ENCODE measurements at regions not wholly inside any gene's neighbourhood (a gene's known extent, or its start where the extent isn't known, plus 50 kb on each side); places are given as distances from the start of the nearest gene placed in this dataset.

- TF ChIP-seq CTCF (conservative IDR thresholded peaks at IDR 0.05; ENCODE audit: low read depth in 2 of 2) = no peak
- no peak for TF ChIP-seq EZH2 (IDR thresholded peaks at IDR 0.05; ENCODE audit: low read depth, unreplicated experiment)
- no peak for TF ChIP-seq POLR2AphosphoS5 (IDR thresholded peaks at IDR 0.05; ENCODE audit: low read depth)
- TF ChIP-seq CREB1 (CRISPR knock-in tag; IDR thresholded peaks at IDR 0.05; ENCODE audit: low read depth) = no peak
- TF ChIP-seq, protein P1, sequence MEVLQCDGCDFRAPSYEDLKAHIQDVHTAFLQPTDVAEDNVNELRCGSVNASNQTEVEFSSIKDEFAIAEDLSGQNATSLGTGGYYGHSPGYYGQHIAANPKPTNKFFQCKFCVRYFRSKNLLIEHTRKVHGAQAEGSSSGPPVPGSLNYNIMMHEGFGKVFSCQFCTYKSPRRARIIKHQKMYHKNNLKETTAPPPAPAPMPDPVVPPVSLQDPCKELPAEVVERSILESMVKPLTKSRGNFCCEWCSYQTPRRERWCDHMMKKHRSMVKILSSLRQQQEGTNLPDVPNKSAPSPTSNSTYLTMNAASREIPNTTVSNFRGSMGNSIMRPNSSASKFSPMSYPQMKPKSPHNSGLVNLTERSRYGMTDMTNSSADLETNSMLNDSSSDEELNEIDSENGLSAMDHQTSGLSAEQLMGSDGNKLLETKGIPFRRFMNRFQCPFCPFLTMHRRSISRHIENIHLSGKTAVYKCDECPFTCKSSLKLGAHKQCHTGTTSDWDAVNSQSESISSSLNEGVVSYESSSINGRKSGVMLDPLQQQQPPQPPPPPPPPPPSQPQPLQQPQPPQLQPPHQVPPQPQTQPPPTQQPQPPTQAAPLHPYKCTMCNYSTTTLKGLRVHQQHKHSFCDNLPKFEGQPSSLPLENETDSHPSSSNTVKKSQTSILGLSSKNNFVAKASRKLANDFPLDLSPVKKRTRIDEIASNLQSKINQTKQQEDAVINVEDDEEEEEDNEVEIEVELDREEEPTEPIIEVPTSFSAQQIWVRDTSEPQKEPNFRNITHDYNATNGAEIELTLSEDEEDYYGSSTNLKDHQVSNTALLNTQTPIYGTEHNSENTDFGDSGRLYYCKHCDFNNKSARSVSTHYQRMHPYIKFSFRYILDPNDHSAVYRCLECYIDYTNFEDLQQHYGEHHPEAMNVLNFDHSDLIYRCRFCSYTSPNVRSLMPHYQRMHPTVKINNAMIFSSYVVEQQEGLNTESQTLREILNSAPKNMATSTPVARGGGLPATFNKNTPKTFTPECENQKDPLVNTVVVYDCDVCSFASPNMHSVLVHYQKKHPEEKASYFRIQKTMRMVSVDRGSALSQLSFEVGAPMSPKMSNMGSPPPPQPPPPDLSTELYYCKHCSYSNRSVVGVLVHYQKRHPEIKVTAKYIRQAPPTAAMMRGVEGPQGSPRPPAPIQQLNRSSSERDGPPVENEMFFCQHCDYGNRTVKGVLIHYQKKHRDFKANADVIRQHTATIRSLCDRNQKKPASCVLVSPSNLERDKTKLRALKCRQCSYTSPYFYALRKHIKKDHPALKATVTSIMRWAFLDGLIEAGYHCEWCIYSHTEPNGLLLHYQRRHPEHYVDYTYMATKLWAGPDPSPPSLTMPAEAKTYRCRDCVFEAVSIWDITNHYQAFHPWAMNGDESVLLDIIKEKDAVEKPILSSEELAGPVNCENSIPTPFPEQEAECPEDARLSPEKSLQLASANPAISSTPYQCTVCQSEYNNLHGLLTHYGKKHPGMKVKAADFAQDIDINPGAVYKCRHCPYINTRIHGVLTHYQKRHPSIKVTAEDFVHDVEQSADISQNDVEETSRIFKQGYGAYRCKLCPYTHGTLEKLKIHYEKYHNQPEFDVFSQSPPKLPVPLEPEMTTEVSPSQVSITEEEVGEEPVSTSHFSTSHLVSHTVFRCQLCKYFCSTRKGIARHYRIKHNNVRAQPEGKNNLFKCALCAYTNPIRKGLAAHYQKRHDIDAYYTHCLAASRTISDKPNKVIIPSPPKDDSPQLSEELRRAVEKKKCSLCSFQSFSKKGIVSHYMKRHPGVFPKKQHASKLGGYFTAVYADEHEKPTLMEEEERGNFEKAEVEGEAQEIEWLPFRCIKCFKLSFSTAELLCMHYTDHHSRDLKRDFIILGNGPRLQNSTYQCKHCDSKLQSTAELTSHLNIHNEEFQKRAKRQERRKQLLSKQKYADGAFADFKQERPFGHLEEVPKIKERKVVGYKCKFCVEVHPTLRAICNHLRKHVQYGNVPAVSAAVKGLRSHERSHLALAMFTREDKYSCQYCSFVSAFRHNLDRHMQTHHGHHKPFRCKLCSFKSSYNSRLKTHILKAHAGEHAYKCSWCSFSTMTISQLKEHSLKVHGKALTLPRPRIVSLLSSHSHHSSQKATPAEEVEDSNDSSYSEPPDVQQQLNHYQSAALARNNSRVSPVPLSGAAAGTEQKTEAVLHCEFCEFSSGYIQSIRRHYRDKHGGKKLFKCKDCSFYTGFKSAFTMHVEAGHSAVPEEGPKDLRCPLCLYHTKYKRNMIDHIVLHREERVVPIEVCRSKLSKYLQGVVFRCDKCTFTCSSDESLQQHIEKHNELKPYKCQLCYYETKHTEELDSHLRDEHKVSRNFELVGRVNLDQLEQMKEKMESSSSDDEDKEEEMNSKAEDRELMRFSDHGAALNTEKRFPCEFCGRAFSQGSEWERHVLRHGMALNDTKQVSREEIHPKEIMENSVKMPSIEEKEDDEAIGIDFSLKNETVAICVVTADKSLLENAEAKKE (CRISPR knock-in tag; IDR thresholded peaks at IDR 0.05) = no peak
- TF ChIP-seq, protein P2, sequence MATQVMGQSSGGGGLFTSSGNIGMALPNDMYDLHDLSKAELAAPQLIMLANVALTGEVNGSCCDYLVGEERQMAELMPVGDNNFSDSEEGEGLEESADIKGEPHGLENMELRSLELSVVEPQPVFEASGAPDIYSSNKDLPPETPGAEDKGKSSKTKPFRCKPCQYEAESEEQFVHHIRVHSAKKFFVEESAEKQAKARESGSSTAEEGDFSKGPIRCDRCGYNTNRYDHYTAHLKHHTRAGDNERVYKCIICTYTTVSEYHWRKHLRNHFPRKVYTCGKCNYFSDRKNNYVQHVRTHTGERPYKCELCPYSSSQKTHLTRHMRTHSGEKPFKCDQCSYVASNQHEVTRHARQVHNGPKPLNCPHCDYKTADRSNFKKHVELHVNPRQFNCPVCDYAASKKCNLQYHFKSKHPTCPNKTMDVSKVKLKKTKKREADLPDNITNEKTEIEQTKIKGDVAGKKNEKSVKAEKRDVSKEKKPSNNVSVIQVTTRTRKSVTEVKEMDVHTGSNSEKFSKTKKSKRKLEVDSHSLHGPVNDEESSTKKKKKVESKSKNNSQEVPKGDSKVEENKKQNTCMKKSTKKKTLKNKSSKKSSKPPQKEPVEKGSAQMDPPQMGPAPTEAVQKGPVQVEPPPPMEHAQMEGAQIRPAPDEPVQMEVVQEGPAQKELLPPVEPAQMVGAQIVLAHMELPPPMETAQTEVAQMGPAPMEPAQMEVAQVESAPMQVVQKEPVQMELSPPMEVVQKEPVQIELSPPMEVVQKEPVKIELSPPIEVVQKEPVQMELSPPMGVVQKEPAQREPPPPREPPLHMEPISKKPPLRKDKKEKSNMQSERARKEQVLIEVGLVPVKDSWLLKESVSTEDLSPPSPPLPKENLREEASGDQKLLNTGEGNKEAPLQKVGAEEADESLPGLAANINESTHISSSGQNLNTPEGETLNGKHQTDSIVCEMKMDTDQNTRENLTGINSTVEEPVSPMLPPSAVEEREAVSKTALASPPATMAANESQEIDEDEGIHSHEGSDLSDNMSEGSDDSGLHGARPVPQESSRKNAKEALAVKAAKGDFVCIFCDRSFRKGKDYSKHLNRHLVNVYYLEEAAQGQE (IDR thresholded peaks at IDR 0.05; ENCODE audit: unreplicated experiment) = no peak
- TF ChIP-seq JUNB (IDR thresholded peaks at IDR 0.05; ENCODE audit: unreplicated experiment) = no peak
- TF ChIP-seq NANOG (IDR thresholded peaks at IDR 0.05; ENCODE audit: borderline replicate concordance) = no peak
Measured at GRCh38 chr16:5932906-5933305, 835.3 kb upstream of the EEF2KMT start.
